Transverse colon (tissue), 4 donors: ENCODE measurements at regions not wholly inside any gene's neighbourhood (a gene's known extent, or its start where the extent isn't known, plus 50 kb on each side); places are given as distances from the start of the nearest gene placed in this dataset.
"Not testable (repeated sequence)": the region's sequence is repeated elsewhere in the genome, so short reads cannot be mapped to it uniquely, and the experiment has no call there.

Source experiments
- DNase-seq: peaks from one replicate; pipeline ENCODE4 v3.0.0-alpha.2; 2019
- H3K27ac ChIP-seq, 4 donors: fragments of 200-600 bp; sonication (generic); 2 replicates each; pipeline ENCODE4 v1.5.1; 2016 to 2018; ENCODE audit warnings: inconsistent platforms in 4 of 4
- H3K27me3 ChIP-seq: fragments of 200-600 bp; sonication (generic); 2 replicates; pipeline ENCODE4 v1.5.1; 2017; ENCODE audit warnings: inconsistent platforms
- H3K36me3 ChIP-seq, 4 donors: fragments of 200-600 bp; sonication (generic); 2 replicates each; pipeline ENCODE4 v1.5.1; 2017 to 2019; ENCODE audit warnings: inconsistent platforms in 4 of 4
- H3K4me1 ChIP-seq, 4 donors: fragments of 200-600 bp; sonication (generic); 2 replicates each; pipeline ENCODE4 v1.5.1; 2017 to 2020; ENCODE audit warnings: inconsistent platforms in 4 of 4
- H3K4me3 ChIP-seq, 4 donors: fragments of 200-600 bp; sonication (generic); 1 replicate in 1 of 4; 2 replicates in 3 of 4; pipeline versions ENCODE4 v1.5.1 to v1.6.1; 2017 to 2019; ENCODE audit warnings: inconsistent platforms in 4 of 4
- H3K9me3 ChIP-seq, 2 donors: fragments of 200-600 bp; sonication (generic); 2 replicates each; pipeline ENCODE4 v1.5.1; 2017 to 2019; ENCODE audit warnings: inconsistent platforms in 2 of 2
- CTCF ChIP-seq, 5 experiments: fragments of 200-600 bp in 3 of 5; fragments of 450-650 bp in 2 of 5; sonication (generic) in 3 of 5; IDR thresholded peaks; 1 replicate in 2 of 5; 2 replicates in 3 of 5; pipeline ENCODE4 v1.5.1; 2016 to 2017; ENCODE audit warnings: antibody characterized with exemption in 5 of 5, inconsistent platforms in 3 of 5, mild to moderate bottlenecking in 2 of 5, moderate library complexity in 1 of 5
- EP300 ChIP-seq: sonication (generic); formaldehyde crosslinking; IDR thresholded peaks from one replicate; pipeline ENCODE4 v1.6.1; 2017; ENCODE audit warnings: antibody characterized with exemption, low read depth
- POLR2A ChIP-seq: fragments of 450-650 bp; IDR thresholded peaks from one replicate; pipeline ENCODE4 v1.6.1; 2016; ENCODE audit warnings: antibody characterized with exemption, mild to moderate bottlenecking, moderate library complexity
- POLR2AphosphoS5 ChIP-seq, 3 donors: sonication (generic); formaldehyde crosslinking; IDR thresholded peaks; one replicate each; pipeline ENCODE4 v1.6.1; 2016; ENCODE audit warnings: antibody characterized with exemption in 3 of 3
- WGBS, 2 donors: methylation state at CpG; one replicate each; pipeline ENCODE4 v1.1.5; 2018; ENCODE audit warnings: low coverage in 1 of 2; 5-methylcytosine and 5-hydroxymethylcytosine counted together
- in situ Hi-C, 4 donors: fragments of 200-750 bp; cut with MboI; loops; one replicate each; pipeline versions ENCODE4 v1.15.0 to v1.15.1; 2017; ENCODE audit warnings: low sequenced_read_pairs in 3 of 4, low pct_ligation_motif_present in 1 of 4, low pct_unique_long_range_greater_than_20kb in 1 of 4
- intact Hi-C: fragments of 100-400 bp; cut with DNase I; formaldehyde crosslinking; loops from one replicate; pipeline ENCODE4 v1.15.1; 2023; ENCODE audit warnings: low total_unique reads

- intact Hi-C loops, result no loop called here
- H3K27me3 ChIP-seq, result no peaks in the 10 kb centered on the region
- no peak overlapping the region for H3K4me3 ChIP-seq
- no peaks in the 10 kb centered on the region for H3K36me3 ChIP-seq
- no peaks in the 10 kb centered on the region for H3K9me3 ChIP-seq
- TF ChIP-seq CTCF (IDR thresholded peaks at IDR 0.05), result no peak
- TF ChIP-seq EP300, result no peak
- no peak for TF ChIP-seq POLR2AphosphoS5 (IDR thresholded peaks at IDR 0.05)
- TF ChIP-seq POLR2A, result no peak
- H3K4me1 ChIP-seq, result no peaks in the 10 kb centered on the region
- in situ Hi-C loops, result no loop called here
- 81% methylated on average over 4 of the region's 4 CpGs; no CpG with 5 or more reads in 1 of the 2 donors for WGBS, 2 donors
- no peak overlapping the region for H3K27ac ChIP-seq
- DNase-seq, result no peak
Observed at GRCh38 chr5:174491761-174492350, 232.5 kb upstream of the MSX2 start.

GRCh38 chr5:174493530-174493929, 230.9 kb upstream of the MSX2 start:
- intact Hi-C loops (no loop called here), in situ Hi-C loops (no loop called here)
- no peak for DNase-seq
- no peaks in the 10 kb centered on the region for H3K36me3 ChIP-seq
- H3K27me3 ChIP-seq, result no peaks in the 10 kb centered on the region
- peaks cover 8 to 9% of the 10 kb centered on the region in 2 donors for H3K9me3 ChIP-seq
- no peak overlapping the region for H3K27ac ChIP-seq
- no peak for TF ChIP-seq POLR2AphosphoS5 (IDR thresholded peaks at IDR 0.05)
- no peak for TF ChIP-seq POLR2A
- no peak for TF ChIP-seq EP300
- TF ChIP-seq CTCF (IDR thresholded peaks at IDR 0.05), result no peak
- H3K4me1 ChIP-seq, result no peaks in the 10 kb centered on the region
- WGBS, 2 donors, result 56 to 65% methylated on average over 1 to 7 of the region's 7 CpGs
- no peak overlapping the region for H3K4me3 ChIP-seq

GRCh38 chr5:174497939-174498338, 226.4 kb upstream of the MSX2 start:
- H3K27ac ChIP-seq, H3K4me1 ChIP-seq, intact Hi-C loops, H3K36me3 ChIP-seq, H3K4me3 ChIP-seq, DNase-seq, in situ Hi-C loops, H3K27me3 ChIP-seq: not testable (repeated sequence)
- H3K9me3 ChIP-seq, result peaks cover 10 to 12% of the 10 kb centered on the region in 2 donors
- 85 to 93% methylated on average over 2 to 3 of the region's 3 CpGs for WGBS, 2 donors

GRCh38 chr5:174498575-174498974, 225.8 kb upstream of the MSX2 start:
- H3K27me3 ChIP-seq, in situ Hi-C loops, DNase-seq, H3K4me1 ChIP-seq, H3K27ac ChIP-seq, H3K4me3 ChIP-seq, H3K36me3 ChIP-seq, intact Hi-C loops: not testable (repeated sequence)
- WGBS, 2 donors, result 63 to 73% methylated on average over 2 to 4 of the region's 4 CpGs
- H3K9me3 ChIP-seq, result peaks cover 10 to 12% of the 10 kb centered on the region in 2 donors

GRCh38 chr5:174500636-174501035, 223.7 kb upstream of the MSX2 start:
- H3K9me3 ChIP-seq, result peaks cover 10 to 12% of the 10 kb centered on the region in 2 donors
- 68 to 83% methylated on average over 5 of the region's 5 CpGs for WGBS, 2 donors
- no peaks in the 10 kb centered on the region for H3K36me3 ChIP-seq
- intact Hi-C loops, result loop anchor here (1.0 kb wide), 1 partner anchor 63 kb away; no protein-coding TSS in a partner anchor
- no peak for DNase-seq
- peaks cover 0 to 3% (median 0%) of the 10 kb centered on the region in 4 donors for H3K4me1 ChIP-seq
- no peak overlapping the region for H3K27ac ChIP-seq
- no peak for TF ChIP-seq EP300
- TF ChIP-seq POLR2A, result no peak
- no peak for TF ChIP-seq POLR2AphosphoS5 (IDR thresholded peaks at IDR 0.05)
- TF ChIP-seq CTCF (IDR thresholded peaks at IDR 0.05), result no peak
- no peaks in the 10 kb centered on the region for H3K27me3 ChIP-seq
- in situ Hi-C loops, result no loop called here
- no peak overlapping the region for H3K4me3 ChIP-seq
